ENCODE measurements at regions not wholly inside any gene's neighbourhood (a gene's known extent, or its start where the extent isn't known, plus 50 kb on each side); places are given as distances from the start of the nearest gene placed in this dataset.

GRCh38 chr12:124387528-124387911 is 92.6 kb downstream of the RFLNA start:
- TF ChIP-seq, protein P1, sequence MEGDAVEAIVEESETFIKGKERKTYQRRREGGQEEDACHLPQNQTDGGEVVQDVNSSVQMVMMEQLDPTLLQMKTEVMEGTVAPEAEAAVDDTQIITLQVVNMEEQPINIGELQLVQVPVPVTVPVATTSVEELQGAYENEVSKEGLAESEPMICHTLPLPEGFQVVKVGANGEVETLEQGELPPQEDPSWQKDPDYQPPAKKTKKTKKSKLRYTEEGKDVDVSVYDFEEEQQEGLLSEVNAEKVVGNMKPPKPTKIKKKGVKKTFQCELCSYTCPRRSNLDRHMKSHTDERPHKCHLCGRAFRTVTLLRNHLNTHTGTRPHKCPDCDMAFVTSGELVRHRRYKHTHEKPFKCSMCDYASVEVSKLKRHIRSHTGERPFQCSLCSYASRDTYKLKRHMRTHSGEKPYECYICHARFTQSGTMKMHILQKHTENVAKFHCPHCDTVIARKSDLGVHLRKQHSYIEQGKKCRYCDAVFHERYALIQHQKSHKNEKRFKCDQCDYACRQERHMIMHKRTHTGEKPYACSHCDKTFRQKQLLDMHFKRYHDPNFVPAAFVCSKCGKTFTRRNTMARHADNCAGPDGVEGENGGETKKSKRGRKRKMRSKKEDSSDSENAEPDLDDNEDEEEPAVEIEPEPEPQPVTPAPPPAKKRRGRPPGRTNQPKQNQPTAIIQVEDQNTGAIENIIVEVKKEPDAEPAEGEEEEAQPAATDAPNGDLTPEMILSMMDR (IDR thresholded peaks at IDR 0.05): no peak
- TF ChIP-seq POLR2A (IDR thresholded peaks at IDR 0.05): no peak
